ENCODE measurements at regions not wholly inside any gene's neighbourhood (a gene's known extent, or its start where the extent isn't known, plus 50 kb on each side); places are given as distances from the start of the nearest gene placed in this dataset.
"Not testable (repeated sequence)": the region's sequence is repeated elsewhere in the genome, so short reads cannot be mapped to it uniquely, and the experiment has no call there.

DNA sequence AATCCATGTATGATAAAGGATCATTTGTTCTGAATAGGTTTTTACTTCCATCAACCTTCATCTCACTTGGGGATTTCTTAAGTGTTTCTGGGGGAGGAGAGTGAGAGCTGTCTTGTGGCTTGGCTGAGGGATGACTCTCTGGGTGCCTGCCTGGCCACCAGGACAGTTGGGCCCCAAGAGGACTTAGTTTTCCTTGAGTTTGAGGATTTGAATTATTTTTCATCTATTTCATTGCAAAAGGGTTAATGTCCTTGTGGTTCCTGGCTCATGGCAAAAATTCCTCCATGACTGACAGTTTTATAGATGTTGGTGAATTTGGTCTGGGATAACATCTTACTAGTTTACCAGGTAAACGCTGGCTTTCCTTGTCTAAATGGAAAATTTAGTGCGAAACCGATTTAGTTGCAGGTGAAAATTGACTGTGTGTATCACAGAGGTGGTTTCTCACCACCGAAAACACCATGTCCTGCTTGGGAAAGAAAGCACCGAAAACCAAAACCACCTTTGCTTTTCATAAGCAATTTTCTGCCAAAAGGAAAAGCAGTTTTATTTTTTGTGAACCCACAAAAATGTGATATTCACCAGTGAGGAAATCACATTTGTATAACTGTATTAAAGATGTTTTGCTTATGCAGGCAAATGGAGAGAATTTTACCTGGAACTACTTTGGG, 331.3 kb upstream of the SFRP2 start:
- H3K9me3 ChIP-seq (ENCODE audit: low read depth): no peaks in the 10 kb centered on the region
- H3K4me3 ChIP-seq: no peak overlapping the region
- H3K27ac ChIP-seq: no peak overlapping the region
- no peaks in the 10 kb centered on the region for H3K36me3 ChIP-seq
- TF ChIP-seq, protein P1, sequence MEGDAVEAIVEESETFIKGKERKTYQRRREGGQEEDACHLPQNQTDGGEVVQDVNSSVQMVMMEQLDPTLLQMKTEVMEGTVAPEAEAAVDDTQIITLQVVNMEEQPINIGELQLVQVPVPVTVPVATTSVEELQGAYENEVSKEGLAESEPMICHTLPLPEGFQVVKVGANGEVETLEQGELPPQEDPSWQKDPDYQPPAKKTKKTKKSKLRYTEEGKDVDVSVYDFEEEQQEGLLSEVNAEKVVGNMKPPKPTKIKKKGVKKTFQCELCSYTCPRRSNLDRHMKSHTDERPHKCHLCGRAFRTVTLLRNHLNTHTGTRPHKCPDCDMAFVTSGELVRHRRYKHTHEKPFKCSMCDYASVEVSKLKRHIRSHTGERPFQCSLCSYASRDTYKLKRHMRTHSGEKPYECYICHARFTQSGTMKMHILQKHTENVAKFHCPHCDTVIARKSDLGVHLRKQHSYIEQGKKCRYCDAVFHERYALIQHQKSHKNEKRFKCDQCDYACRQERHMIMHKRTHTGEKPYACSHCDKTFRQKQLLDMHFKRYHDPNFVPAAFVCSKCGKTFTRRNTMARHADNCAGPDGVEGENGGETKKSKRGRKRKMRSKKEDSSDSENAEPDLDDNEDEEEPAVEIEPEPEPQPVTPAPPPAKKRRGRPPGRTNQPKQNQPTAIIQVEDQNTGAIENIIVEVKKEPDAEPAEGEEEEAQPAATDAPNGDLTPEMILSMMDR (IDR thresholded peaks at IDR 0.05; ENCODE audit: low read depth, low read length): no peak
- H3K4me1 ChIP-seq (ENCODE audit: low read depth): no peaks in the 10 kb centered on the region
- DNase-seq (ENCODE audit: low read depth in 1 of 2, low spot score in 1 of 2): no peak
- no peaks in the 10 kb centered on the region for H3K27me3 ChIP-seq

DNA sequence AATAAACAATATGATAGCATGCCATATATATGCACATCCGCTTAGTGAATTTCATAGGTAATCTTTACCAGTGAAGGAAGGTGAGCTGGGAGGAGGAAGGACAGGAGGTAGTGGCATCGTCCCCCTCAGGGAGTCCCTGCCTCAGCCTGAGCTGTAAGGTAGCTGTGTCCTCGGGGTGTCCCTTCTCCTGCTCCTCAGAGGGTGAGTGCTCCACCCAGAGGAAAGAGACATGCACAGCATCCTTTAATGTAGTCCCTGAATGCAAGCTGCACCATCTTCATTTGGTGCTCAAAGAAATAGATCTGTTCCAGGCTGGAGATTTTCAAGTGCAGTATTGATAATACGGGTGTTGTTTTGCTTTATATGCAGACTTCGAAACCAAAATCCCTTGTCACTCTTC, 330.4 kb upstream of the SFRP2 start:
- Histone ChIP-seq H3K27me3 (no peaks in the 10 kb centered on the region), H3K4me3 (no peak overlapping the region), H3K36me3 (no peaks in the 10 kb centered on the region), H3K4me1 (ENCODE audit: low read depth) (no peaks in the 10 kb centered on the region), H3K9me3 (ENCODE audit: low read depth) (no peaks in the 10 kb centered on the region), H3K27ac (no peak overlapping the region)
- TF ChIP-seq, protein P1 (IDR thresholded peaks at IDR 0.05; ENCODE audit: low read depth, low read length): no peak
- DNase-seq (ENCODE audit: low read depth in 1 of 2, low spot score in 1 of 2): no peak

DNA sequence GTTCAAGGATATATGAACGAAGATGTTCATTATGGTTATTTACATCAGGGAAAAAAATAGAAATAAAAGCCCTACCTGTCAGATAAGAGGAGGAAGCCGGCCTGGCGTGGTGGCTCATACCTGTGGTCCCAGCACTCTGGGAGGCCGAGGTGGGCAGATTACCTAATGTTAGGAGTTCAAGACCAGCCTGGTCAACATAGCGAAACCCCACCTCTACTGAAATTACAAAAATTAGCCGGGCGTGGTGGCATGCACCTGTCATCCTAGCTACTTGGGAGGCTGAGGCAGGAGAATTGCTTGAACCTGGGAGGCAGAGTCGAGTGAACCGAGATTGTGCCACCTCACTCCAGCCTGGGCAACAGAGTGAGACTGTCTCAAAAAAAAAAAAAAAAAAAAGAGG, 328.8 kb upstream of the SFRP2 start:
- H3K27ac ChIP-seq; H3K27me3 ChIP-seq; H3K9me3 ChIP-seq (ENCODE audit: low read depth); DNase-seq (ENCODE audit: low read depth in 1 of 2, low spot score in 1 of 2); H3K4me1 ChIP-seq (ENCODE audit: low read depth); H3K4me3 ChIP-seq; H3K36me3 ChIP-seq: not testable (repeated sequence)

DNA sequence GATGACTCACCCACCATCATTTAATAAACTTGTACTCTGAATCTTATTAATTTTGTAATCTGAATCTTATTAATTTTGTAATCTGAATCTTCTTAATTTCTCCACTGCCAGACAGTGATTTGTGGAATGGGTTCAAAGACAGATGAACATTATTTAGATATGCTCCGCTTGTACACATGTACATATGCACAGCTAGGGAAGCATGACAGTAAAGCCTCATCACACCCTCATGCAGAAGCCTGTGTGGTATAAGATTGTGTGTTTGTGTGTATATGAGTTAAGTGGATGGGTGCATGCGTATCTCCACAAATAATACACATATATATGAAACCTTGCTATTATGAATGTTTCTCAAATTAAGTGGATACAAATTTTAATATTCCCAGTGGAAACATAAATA, 318.5 kb upstream of the SFRP2 start:
- Histone ChIP-seq H3K9me3 (ENCODE audit: low read depth) (no peaks in the 10 kb centered on the region), H3K4me1 (ENCODE audit: low read depth) (no peaks in the 10 kb centered on the region), H3K27ac (no peak overlapping the region), H3K36me3 (no peaks in the 10 kb centered on the region), H3K4me3 (no peak overlapping the region), H3K27me3 (no peaks in the 10 kb centered on the region)
- no peak for DNase-seq (ENCODE audit: low read depth in 1 of 2, low spot score in 1 of 2)
- TF ChIP-seq, protein P1 (IDR thresholded peaks at IDR 0.05; ENCODE audit: low read depth, low read length): no peak

DNA sequence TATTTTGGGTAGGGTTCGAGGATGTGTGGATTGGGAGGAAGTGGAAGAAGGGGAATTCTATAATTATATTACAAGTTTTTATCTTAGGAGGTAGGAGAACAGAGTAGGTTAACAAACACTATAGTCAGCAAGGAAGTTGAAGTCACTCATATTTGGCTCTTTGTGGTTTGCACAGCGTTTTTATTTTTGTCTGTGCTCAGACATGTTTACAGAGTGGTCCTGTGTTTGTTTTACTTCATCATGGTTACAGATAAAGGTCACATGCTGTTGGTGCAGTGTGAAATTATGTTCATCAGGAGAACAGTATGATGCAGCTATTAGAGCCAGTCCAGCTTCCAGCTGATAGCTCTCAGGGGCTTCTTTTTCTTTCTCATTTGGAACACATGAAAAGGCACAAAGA, 299.9 kb upstream of the SFRP2 start:
- TF ChIP-seq, protein P1 (IDR thresholded peaks at IDR 0.05; ENCODE audit: low read depth, low read length): no peak
- Histone ChIP-seq H3K4me3 (no peak overlapping the region), H3K4me1 (ENCODE audit: low read depth) (no peaks in the 10 kb centered on the region), H3K27ac (no peak overlapping the region), H3K27me3 (no peaks in the 10 kb centered on the region), H3K36me3 (no peaks in the 10 kb centered on the region), H3K9me3 (ENCODE audit: low read depth) (no peaks in the 10 kb centered on the region)
- DNase-seq (ENCODE audit: low read depth in 1 of 2, low spot score in 1 of 2): no peak

DNA sequence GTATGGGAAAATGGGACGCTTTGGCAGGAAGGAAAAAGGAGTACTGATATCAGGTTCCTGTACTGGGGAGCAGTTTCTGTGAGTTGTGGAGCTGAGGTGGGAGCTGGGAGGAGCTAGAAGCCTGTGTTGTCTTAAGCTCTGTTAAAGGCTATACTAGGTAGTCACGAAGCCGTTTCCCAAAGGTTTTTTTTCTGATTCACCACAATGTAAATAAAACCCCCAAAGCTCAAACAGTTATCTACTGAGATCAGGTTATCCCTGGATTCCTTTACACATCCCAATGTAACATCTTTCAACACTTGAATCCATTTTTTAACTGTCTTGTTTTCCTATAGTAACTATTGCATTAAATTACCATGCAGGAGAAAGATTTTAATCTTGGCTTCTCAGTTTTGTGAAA, 297.4 kb upstream of the SFRP2 start:
- H3K4me1 ChIP-seq (ENCODE audit: low read depth): no peaks in the 10 kb centered on the region
- no peak overlapping the region for H3K4me3 ChIP-seq
- no peaks in the 10 kb centered on the region for H3K36me3 ChIP-seq
- H3K27me3 ChIP-seq: no peaks in the 10 kb centered on the region
- no peaks in the 10 kb centered on the region for H3K9me3 ChIP-seq (ENCODE audit: low read depth)
- TF ChIP-seq, protein P1 (IDR thresholded peaks at IDR 0.05; ENCODE audit: low read depth, low read length): no peak
- DNase-seq (ENCODE audit: low read depth in 1 of 2, low spot score in 1 of 2): no peak
- no peak overlapping the region for H3K27ac ChIP-seq

Data from cardiac muscle cell (in vitro differentiated cells and primary cell).